ENCODE measurements at regions not wholly inside any gene's neighbourhood (a gene's known extent, or its start where the extent isn't known, plus 50 kb on each side); places are given as distances from the start of the nearest gene placed in this dataset.

DNA sequence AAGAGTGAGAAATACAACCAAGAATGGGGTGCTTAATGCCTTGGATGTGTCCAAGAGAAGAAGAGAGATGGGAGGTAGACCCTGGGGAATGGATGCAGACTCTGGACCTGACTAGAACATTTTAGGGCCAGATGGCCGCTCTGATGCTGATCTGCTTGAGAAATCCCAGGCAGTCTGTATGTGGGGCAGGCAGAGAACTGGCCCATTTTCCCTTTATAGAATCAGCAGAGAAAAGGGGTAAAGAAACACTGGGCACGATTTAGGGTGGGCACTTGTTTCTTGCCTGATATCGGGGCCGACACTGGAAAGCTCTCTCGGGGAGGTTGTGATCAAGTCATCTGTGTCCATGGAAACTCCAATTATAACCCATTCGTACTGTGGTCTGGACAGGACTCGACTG, 118.5 kb upstream of the FSTL4 start:
- Histone ChIP-seq H3K27me3 (replicated peaks; ENCODE audit: insufficient read depth, low read depth, low read length, poor library complexity) (no peaks in the 10 kb centered on the region), H3K4me1 (ENCODE audit: insufficient read depth, low read length, poor library complexity, severe bottlenecking) (no peaks in the 10 kb centered on the region), H3K36me3 (ENCODE audit: insufficient read depth, low read length, poor library complexity, severe bottlenecking) (no peaks in the 10 kb centered on the region), H3K4me3 (ENCODE audit: low read depth, low read length, poor library complexity, severe bottlenecking) (no peak overlapping the region), H3K27ac (ENCODE audit: low read depth, low read length, poor library complexity, severe bottlenecking) (no peak overlapping the region), H3K9me3 (ENCODE audit: low read depth, low read length, poor library complexity, severe bottlenecking) (no peaks in the 10 kb centered on the region)
- BruUV-seq (replicated peaks), result no TSS peak
- ChIA-PET POLR2A (ENCODE audit: low non-redundant PET) (no interaction called here), CTCF (no interaction called here)
- no peak for TF ChIP-seq CTCF (conservative IDR thresholded peaks at IDR 0.05; ENCODE audit: low read depth, low read length)
- TF ChIP-seq EZH2 (IDR thresholded peaks at IDR 0.05; ENCODE audit: borderline replicate concordance, low read depth, low read length, poor library complexity, severe bottlenecking), result no peak
- DNase-seq (ENCODE audit: low spot score), result no peak
- intact Hi-C loops (cut with micrococcal nuclease; ENCODE audit: unreplicated experiment), result no loop called here

DNA sequence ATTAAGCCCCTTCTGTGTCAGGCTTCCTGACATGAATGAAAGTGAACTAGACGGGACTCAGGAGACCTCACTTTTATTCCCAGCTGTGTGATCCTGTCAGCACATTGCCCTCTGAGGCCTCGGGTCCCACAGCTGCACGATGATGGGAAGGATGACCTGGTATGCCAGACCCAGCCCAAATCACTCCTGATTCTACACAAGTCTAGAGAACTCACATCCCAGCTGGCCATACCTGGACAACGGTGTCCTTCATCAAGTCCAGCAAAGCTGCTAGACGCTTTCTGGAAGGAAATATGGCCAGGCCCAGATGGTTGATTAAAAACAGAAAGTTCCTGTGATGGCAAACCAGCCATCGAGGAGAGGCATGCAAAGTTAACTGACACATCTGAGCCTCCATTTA, 118.0 kb upstream of the FSTL4 start:
- TF ChIP-seq CTCF (conservative IDR thresholded peaks at IDR 0.05; ENCODE audit: low read depth, low read length) (no peak), EZH2 (IDR thresholded peaks at IDR 0.05; ENCODE audit: borderline replicate concordance, low read depth, low read length, poor library complexity, severe bottlenecking) (no peak)
- DNase-seq (ENCODE audit: low spot score), result no peak
- POLR2A ChIA-PET (ENCODE audit: low non-redundant PET), result no interaction called here
- Histone ChIP-seq H3K27ac (ENCODE audit: low read depth, low read length, poor library complexity, severe bottlenecking) (no peak overlapping the region), H3K9me3 (ENCODE audit: low read depth, low read length, poor library complexity, severe bottlenecking) (no peaks in the 10 kb centered on the region), H3K36me3 (ENCODE audit: insufficient read depth, low read length, poor library complexity, severe bottlenecking) (no peaks in the 10 kb centered on the region), H3K27me3 (replicated peaks; ENCODE audit: insufficient read depth, low read depth, low read length, poor library complexity) (no peaks in the 10 kb centered on the region), H3K4me3 (ENCODE audit: low read depth, low read length, poor library complexity, severe bottlenecking) (no peak overlapping the region), H3K4me1 (ENCODE audit: insufficient read depth, low read length, poor library complexity, severe bottlenecking) (no peaks in the 10 kb centered on the region)
- CTCF ChIA-PET, result no interaction called here
- BruUV-seq (replicated peaks), result no TSS peak
- intact Hi-C loops (cut with micrococcal nuclease; ENCODE audit: unreplicated experiment), result no loop called here

- no peak overlapping the region for H3K4me3 ChIP-seq (ENCODE audit: low read depth, low read length, poor library complexity, severe bottlenecking)
- no peak for DNase-seq (ENCODE audit: low spot score)
- ChIA-PET POLR2A (ENCODE audit: low non-redundant PET) (no interaction called here), CTCF (no interaction called here)
- BruUV-seq (replicated peaks), result no TSS peak
- H3K36me3 ChIP-seq (ENCODE audit: insufficient read depth, low read length, poor library complexity, severe bottlenecking), result no peaks in the 10 kb centered on the region
- intact Hi-C loops (cut with micrococcal nuclease; ENCODE audit: unreplicated experiment), result no loop called here
- TF ChIP-seq CTCF (conservative IDR thresholded peaks at IDR 0.05; ENCODE audit: low read depth, low read length), result no peak
- no peak for TF ChIP-seq EZH2 (IDR thresholded peaks at IDR 0.05; ENCODE audit: borderline replicate concordance, low read depth, low read length, poor library complexity, severe bottlenecking)
- H3K27me3 ChIP-seq (replicated peaks; ENCODE audit: insufficient read depth, low read depth, low read length, poor library complexity), result no peaks in the 10 kb centered on the region
- no peaks in the 10 kb centered on the region for H3K9me3 ChIP-seq (ENCODE audit: low read depth, low read length, poor library complexity, severe bottlenecking)
- no peak overlapping the region for H3K27ac ChIP-seq (ENCODE audit: low read depth, low read length, poor library complexity, severe bottlenecking)
- H3K4me1 ChIP-seq (ENCODE audit: insufficient read depth, low read length, poor library complexity, severe bottlenecking), result no peaks in the 10 kb centered on the region
These were observed 117.5 kb upstream of the FSTL4 start for GRCh38 chr5:133729800-133730199.
